Peyer's patch (tissue), 4 donors: ENCODE measurements at regions not wholly inside any gene's neighbourhood (a gene's known extent, or its start where the extent isn't known, plus 50 kb on each side); places are given as distances from the start of the nearest gene placed in this dataset.

Experiments
- DNase-seq, 3 donors: peaks; one replicate each; pipeline ENCODE4 v3.0.0-alpha.2; 2017 to 2019
- H3K27ac ChIP-seq, 4 donors: fragments of 200-600 bp; sonication (generic); one replicate each; pipeline ENCODE4 v1.5.1; 2016 to 2019
- H3K27me3 ChIP-seq, 2 donors: fragments of 200-600 bp; sonication (generic); one replicate each; pipeline ENCODE4 v1.5.1; 2019
- H3K36me3 ChIP-seq, 3 donors: fragments of 200-600 bp; sonication (generic); one replicate each; pipeline ENCODE4 v1.5.1; 2016 to 2019
- H3K4me1 ChIP-seq, 4 donors: fragments of 200-600 bp; sonication (generic); one replicate each; pipeline ENCODE4 v1.5.1; 2016 to 2019
- H3K4me3 ChIP-seq, 4 donors: fragments of 200-600 bp; sonication (generic); 1 replicate in 3 of 4; 2 replicates in 1 of 4; pipeline ENCODE4 v1.5.1; 2016 to 2019; ENCODE audit warnings: mild to moderate bottlenecking in 1 of 4
- H3K9me3 ChIP-seq, 4 donors: fragments of 200-600 bp; sonication (generic); one replicate each; pipeline ENCODE4 v1.5.1; 2016 to 2019; ENCODE audit warnings: mild to moderate bottlenecking in 1 of 4
- CTCF ChIP-seq, 6 experiments: fragments of 450-650 bp in 4 of 6; fragments of 200-600 bp in 2 of 6; sonication (generic) in 1 of 6; IDR thresholded peaks; one replicate each; pipeline ENCODE4 v1.5.1; 2017 to 2019; ENCODE audit warnings: antibody characterized with exemption in 6 of 6, mild to moderate bottlenecking in 3 of 6, moderate library complexity in 1 of 6
- POLR2A ChIP-seq, 2 donors: fragments of 450-650 bp; IDR thresholded peaks; one replicate each; pipeline ENCODE4 v1.5.1; 2017; ENCODE audit warnings: antibody characterized with exemption in 2 of 2, mild to moderate bottlenecking in 2 of 2, moderate library complexity in 2 of 2

- no peaks in the 10 kb centered on the region for H3K27me3 ChIP-seq
- no peak for DNase-seq
- no peak overlapping the region for H3K4me3 ChIP-seq
- H3K27ac ChIP-seq, result no peak overlapping the region
- no peaks in the 10 kb centered on the region for H3K36me3 ChIP-seq
- TF ChIP-seq CTCF (IDR thresholded peaks at IDR 0.05), result no peak
- no peaks in the 10 kb centered on the region for H3K9me3 ChIP-seq
- H3K4me1 ChIP-seq, result no peaks in the 10 kb centered on the region
Measured at GRCh38 chr7:85866540-85866939, 679.7 kb upstream of the SEMA3D start.

GRCh38 chr7:85851571-85852193 lies 664.8 kb upstream of the SEMA3D start:
- no peaks in the 10 kb centered on the region for H3K27me3 ChIP-seq
- no peaks in the 10 kb centered on the region for H3K4me1 ChIP-seq
- H3K36me3 ChIP-seq, result no peaks in the 10 kb centered on the region
- TF ChIP-seq POLR2A (IDR thresholded peaks at IDR 0.05) (no peak), CTCF (IDR thresholded peaks at IDR 0.05) (peak in 3 of 6 experiments; percentile 34 to 50 (median 39))
- no peaks in the 10 kb centered on the region for H3K9me3 ChIP-seq
- DNase-seq, result no peak
- no peak overlapping the region for H3K27ac ChIP-seq
- no peak overlapping the region for H3K4me3 ChIP-seq

- H3K4me3 ChIP-seq, result no peak overlapping the region
- no peaks in the 10 kb centered on the region for H3K27me3 ChIP-seq
- no peak for TF ChIP-seq CTCF (IDR thresholded peaks at IDR 0.05)
- TF ChIP-seq POLR2A (IDR thresholded peaks at IDR 0.05), result no peak
- no peaks in the 10 kb centered on the region for H3K36me3 ChIP-seq
- no peaks in the 10 kb centered on the region for H3K4me1 ChIP-seq
- no peak overlapping the region for H3K27ac ChIP-seq
- H3K9me3 ChIP-seq, result no peaks in the 10 kb centered on the region
- no peak for DNase-seq
Measured at GRCh38 chr7:85850381-85850780, 663.5 kb upstream of the SEMA3D start.

GRCh38 chr7:85840554-85840953 lies 653.7 kb upstream of the SEMA3D start:
- no peak overlapping the region for H3K27ac ChIP-seq
- DNase-seq, result no peak
- no peak overlapping the region for H3K4me3 ChIP-seq
- no peaks in the 10 kb centered on the region for H3K4me1 ChIP-seq
- H3K36me3 ChIP-seq, result no peaks in the 10 kb centered on the region
- H3K27me3 ChIP-seq, result no peaks in the 10 kb centered on the region
- H3K9me3 ChIP-seq, result no peaks in the 10 kb centered on the region
- TF ChIP-seq CTCF (IDR thresholded peaks at IDR 0.05), result no peak
- no peak for TF ChIP-seq POLR2A (IDR thresholded peaks at IDR 0.05)

- Histone ChIP-seq H3K36me3 (no peaks in the 10 kb centered on the region), H3K9me3 (no peaks in the 10 kb centered on the region), H3K27me3 (no peaks in the 10 kb centered on the region), H3K27ac (no peak overlapping the region), H3K4me3 (no peak overlapping the region), H3K4me1 (no peaks in the 10 kb centered on the region)
- no peak for TF ChIP-seq CTCF (IDR thresholded peaks at IDR 0.05)
- TF ChIP-seq POLR2A (IDR thresholded peaks at IDR 0.05), result no peak
- no peak for DNase-seq
Measured at GRCh38 chr7:85833066-85833465, 646.2 kb upstream of the SEMA3D start.

GRCh38 chr7:85830982-85831381 lies 644.1 kb upstream of the SEMA3D start:
- H3K36me3 ChIP-seq, result no peaks in the 10 kb centered on the region
- TF ChIP-seq CTCF (IDR thresholded peaks at IDR 0.05) (no peak), POLR2A (IDR thresholded peaks at IDR 0.05) (no peak)
- H3K9me3 ChIP-seq, result no peaks in the 10 kb centered on the region
- no peaks in the 10 kb centered on the region for H3K27me3 ChIP-seq
- no peak overlapping the region for H3K4me3 ChIP-seq
- H3K4me1 ChIP-seq, result no peaks in the 10 kb centered on the region
- no peak overlapping the region for H3K27ac ChIP-seq
- no peak for DNase-seq
